ENCODE measurements at regions not wholly inside any gene's neighbourhood (a gene's known extent, or its start where the extent isn't known, plus 50 kb on each side); places are given as distances from the start of the nearest gene placed in this dataset.

DNA sequence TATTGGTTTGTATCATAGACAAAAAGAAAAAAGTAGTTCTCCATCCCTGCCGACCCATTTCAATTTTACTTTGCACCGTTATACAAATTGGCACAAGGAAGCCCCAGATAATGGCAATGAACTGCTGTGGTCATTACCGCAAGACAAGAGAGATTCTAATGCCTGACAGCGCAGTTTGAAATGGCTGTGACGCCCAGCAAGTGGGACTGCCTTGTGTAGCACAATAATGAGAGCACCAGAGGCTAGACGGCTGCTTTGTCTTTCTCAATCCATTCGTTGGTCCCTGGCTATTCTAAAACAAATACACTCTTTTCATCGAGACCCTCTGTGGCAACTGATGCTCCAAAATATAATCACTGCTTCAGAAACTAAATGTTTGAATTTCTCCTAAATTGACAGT is 192.4 kb upstream of the NEIL3 start:
- no peak for DNase-seq

DNA sequence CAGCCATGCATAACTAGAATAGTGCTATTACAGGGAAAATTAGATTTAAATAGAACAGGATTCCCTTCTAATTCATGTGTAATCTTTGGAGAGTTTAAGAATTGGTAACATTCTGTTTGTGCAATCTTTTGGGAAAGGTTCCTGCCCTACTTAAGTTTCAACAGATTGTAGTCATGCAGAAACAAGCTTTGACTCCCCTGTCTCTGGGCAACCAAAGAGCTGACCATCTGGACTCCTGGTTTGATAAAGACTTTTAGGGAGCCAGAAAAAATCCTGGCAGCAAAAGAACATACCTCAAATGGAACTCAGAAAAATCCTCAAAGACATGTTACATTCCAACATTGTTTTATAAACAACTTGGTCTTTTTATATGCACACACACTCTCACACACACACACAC is 191.1 kb upstream of the NEIL3 start:
- no peak for DNase-seq

DNA sequence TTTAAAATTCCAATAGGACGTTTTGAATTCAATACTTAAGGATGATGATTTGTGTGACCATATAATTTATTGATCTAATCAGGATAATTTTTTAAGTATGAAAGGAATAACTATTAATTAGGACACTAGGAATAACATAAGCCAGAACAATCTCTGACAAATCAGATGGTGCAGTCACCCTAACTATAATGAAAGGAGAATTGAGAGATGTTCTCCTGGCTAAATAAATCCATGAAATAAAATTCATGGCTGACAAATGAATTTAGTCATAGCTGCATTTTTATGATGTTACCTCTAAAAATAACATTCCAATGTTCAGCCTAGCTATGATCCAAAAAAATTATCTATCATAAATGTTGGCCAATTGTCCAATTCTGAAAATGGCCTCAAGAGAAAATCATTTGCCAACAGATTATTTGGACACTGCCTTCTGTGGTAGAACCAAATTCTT is 190.6 kb upstream of the NEIL3 start:
- DNase-seq, result no peak

DNA sequence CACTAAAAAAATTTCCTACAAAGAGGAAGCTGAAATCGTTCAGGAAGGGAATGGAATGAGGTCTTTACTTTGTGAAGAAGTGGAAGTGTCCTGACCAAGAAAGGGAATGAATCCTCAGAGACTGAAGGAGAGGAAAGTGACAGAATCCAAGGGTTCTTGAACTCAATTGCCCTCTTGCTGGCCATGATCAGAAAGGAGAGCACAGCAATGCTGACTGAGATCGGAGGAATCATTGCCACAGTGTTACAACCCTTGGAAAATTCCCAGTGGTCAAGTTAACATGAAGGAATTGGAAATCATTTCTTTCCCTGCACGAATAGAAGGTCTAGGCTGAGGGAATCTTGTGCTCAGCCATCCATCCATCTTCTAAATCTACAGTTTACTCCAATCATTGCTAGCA is 190.0 kb upstream of the NEIL3 start:
- no peak for DNase-seq

DNA sequence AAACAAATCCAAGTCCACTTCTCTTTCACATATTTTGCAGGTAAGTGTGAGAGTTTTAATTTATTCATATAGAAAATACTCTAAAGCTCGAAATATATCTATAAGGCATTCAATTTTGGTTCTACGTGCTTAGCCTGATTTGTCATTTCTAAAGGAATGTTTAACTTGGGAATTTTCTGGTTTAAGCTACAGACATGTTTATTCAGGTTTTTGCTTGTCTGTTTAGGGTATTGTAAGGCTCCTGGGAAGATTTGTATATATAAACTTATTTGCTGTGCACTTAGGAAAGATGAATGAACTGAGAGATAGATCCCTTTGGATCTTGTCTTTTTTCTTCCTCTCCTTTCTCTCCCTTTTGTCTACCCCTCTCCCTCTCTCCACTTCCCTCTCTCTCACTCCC is 185.9 kb upstream of the NEIL3 start:
- no peak for DNase-seq

DNA sequence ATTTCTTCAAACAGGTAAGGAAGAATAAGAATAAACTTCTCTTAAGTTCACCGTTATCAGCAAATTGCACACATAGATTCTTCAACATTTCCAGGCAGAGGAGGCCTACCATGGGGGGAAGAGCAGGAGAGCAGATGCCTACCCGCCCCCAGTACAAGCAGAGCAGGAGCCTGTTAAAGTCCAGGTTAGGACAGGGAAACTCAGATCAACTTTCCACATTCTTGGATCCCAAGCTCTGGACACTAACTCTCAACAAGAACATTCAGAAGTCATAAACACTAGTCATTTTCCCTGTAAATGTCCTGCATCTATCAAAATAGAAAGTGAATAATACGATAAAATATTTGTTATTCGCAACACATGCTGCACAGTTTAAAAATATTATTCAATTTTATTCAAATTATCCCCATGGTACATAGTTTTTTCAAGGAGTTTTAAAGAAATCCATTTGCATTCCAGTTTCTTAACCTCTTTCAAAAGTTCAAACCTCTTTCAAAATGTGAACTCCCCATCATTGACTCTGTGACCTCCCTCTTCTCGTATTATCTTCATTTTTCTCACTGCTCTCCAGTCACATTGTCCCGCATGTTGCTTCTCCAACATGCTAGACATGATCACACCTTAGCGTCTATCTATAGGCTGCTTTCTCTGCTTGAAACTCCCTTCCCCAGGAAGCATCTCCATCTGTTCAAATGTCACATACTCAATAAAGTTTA is 185.2 kb upstream of the NEIL3 start:
- no peak for DNase-seq

DNA sequence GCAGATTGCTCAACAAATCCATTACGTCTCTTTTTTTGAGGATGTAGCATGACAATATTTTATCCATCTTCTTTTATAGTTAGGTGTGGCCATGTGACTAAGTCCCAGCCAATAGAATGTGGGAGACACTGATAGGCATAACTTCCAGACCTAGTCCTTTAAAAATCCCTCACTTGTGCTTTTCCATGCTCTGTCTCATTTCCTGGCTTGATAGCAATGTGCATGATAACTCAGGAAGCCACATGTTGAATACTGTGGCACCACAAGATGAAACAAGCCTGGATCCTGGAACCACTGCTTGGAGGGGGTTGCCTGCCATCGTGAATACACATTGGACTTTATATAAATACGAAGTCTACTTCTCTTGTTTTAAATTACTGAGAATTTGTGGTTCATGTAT is 184.0 kb upstream of the NEIL3 start:
- no peak for DNase-seq

DNA sequence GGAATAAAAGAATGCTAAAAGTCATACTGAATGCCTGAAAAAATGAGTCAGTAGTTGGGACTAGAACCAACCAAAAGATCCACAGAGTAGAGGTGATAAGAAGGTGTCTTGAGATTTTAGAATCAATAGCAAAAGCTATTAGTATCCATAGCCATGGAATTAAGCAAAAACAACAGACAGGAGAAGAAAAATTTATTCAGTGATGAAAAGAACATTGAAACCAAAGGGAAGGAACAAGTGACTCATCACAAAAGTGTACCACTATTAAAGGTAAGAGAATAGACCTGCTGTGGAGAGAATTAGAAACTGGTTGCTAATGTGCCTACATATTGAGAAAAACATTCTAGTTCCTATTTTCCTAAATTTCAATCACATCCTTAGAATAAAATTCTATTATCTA is 182.0 kb upstream of the NEIL3 start:
- DNase-seq, result no peak

DNA sequence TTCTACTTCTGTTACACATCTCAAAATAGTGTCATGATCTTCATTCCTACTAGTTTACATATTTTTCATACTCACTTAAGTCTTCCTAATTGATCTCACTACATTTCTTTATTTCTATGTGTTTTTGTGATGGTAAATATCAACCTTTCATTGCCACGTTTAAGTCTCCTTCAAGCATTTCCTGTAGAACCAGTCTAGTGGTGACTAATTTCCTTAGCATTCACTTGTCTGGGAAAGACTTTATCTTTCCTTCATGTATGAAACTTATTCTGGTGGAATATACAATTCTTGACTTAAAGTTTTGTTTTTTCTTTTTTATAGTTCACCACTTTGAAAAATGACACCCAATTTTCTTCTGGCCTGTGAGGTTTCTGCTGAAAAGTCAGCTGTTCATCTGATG is 181.4 kb upstream of the NEIL3 start:
- DNase-seq, result no peak

DNA sequence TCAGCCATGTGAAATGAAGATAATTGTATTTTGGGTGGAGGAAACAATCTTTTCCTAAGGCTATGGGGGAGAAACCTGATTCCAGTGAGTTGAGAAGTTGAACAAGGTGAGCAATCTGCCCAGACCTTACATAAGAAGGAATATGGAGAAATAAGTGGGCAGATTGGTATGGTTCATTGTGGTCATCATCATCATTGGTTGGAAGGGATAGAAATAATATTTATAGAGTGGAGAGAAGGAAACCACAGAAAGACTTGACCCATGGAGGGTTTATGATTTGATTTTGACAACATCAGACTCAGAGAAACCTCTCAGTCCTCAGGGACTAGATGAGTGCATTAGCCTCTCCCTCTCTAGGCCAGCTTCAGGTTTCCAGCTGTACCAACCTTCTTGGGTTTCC is 177.9 kb upstream of the NEIL3 start:
- DNase-seq, result no peak

DNA sequence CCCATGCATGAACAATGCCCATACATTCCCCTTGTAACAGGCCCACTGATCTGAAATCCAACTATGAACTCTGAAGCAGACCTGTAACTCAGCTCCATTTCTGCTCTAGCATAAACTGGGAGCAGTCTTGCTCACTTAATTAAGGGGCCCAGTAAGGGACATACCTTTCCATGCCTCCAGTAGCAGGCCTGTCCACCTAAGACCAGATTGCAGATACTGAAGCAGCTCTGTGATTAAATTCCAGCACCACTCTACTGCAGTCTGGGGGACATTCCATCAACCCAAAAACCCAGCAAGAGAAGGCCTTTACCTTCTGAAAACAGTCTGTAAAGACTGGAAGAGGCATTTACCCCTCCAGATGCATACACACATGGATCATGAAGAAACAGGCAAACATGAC is 162.0 kb upstream of the NEIL3 start:
- no peak for DNase-seq

DNA sequence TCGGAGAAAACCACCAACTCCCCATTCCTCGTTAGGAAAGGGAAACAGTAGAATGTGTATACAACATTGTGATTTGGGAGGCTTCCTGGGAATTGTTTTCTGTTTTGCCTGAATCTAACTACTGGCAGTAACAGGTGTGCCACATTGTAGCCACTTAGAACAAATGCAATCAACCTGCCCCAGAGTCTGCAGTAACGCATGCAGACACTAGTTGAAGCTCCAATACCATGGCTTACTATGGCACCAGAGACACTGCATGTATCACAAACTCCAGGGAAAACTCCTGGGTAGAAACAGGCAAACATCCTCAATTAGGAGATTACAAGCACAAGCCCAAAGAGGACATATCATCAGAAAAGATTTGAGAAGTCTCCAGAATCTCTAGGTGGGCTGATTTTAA is 154.2 kb upstream of the NEIL3 start:
- no peak for DNase-seq

DNA sequence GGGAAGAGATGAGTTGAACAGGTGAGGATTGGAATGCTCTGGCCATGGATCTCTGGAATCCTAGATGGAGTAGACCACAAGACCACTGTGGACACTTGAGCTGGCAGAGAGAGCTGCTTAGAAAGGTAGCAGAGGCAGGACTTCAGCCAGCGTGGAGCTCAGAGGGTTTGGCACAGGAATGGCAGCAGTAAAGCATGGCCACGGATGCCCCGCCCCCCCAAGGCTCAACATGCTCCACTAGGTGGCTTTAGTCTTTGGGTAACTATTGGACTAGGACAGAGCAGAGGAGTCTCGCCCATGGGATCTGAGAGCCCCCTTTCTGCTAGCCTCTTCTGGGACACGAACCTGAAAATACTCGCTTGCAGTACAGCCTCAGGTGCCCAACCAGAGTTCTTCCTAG is 150.1 kb upstream of the NEIL3 start:
- no peak for DNase-seq

DNA sequence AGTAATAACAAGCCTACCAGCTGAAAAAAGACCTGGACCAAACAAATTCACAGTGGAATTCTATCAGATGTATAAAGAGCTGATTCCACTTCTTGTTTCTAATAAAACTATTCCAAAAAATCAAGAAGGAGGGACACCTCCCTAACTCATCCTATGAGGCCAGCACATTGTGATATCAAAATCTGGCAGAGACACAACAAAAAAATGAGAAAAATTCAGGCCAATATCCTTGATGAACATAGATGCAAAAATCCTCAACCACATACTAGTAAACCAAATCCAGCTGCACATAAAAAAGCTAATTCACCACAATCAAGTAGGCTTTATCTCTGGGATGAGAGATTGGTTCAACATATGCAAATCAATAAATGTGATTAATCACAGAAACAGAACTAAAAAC is 147.9 kb upstream of the NEIL3 start:
- no peak for DNase-seq

DNA sequence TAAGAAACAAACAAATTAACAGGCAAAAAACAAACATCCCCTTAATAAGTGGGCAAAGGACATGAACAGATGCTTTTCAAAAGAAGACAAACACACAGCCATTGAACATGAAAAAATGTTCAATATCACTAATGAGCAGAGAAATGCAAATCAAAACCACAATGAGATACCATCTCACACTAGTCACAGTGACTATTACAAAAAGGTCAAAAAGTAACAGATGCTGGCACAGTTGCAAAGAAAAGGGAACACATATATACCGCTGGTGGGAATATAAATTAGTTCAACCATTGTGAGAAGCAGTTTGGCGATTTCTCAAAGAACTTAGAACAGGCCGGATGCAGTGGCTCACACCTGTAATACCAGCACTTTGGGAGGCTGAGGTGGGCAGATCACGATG is 146.1 kb upstream of the NEIL3 start:
- DNase-seq, result no peak

DNA sequence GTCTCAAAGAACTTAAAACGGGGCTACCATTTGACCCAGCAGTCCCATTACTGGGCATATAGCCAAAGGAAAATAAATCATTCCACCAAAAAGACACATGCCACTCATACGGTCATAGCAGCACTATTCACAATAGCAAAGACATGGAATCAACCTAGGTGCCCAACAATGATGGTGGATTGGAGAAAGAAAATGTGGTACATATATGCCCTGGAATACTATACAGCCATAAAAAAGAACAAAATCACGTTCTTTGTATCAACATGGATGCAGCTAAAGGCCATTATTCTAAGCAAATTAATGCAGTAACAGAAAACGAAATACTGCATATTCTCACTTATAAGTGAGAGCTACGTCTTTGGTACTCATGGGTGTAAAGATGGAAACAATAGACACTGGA is 138.1 kb upstream of the NEIL3 start:
- no peak for DNase-seq

DNA sequence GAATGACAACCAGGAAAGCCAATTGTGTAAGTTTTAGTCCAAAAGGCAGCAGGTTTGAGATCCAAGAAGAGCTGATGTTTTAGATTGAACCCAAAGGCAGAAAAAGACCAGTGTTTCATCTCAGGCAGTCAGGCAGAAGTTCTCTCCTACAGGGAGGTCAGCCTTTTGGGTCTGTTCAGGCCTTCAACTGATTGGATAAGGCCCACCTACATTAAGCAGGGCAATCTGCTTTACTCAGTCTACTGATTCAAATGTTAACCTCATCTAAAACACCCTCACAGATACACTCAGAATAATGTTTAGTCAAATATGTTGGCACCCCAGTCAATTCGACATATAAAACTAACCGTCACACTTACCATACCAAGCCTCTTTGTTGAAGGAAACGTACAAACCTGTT is 134.2 kb upstream of the NEIL3 start:
- DNase-seq, result no peak

DNA sequence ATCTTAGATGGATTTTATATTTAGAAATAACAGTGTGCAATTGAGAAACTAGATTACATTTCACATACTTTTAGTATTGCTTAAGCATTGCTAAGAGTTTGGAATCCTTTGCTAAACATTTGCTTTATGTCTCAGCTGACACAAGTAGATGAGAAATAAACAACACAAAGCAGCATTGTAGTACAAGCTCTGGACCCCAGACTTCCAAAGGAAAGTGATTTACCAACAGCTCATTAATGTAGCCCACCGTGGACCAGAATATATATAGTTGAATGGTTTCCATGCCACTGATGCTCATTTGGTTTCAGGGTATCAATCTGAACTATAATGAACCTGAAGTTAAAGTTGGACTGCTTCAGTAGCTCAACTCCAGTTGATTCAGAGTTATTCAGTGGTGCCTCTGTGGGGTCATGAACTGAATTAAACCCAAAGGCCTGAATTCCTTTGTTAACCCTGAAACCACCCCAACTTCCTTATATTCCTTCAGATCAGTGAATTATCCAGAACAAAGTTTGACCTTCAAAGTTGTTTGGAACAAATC is 132.1 kb upstream of the NEIL3 start:
- DNase-seq, result no peak

DNA sequence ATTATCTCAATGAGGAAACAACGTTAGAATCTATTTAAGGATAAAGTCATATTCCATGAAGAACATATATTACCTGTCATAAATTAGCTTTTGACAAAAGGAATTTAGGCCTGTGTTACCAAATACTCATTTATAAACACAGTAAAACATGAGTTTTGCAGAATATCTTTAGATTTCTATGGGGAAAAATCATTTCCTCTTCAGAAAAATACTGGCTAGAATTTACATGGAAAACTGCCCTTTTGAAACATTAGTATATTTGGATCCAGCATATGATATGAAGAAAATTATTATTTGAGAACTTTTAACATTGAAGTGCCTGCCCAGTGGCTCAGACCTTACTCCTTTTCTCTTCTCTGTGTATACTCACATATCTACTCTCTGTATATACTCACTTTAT is 131.4 kb upstream of the NEIL3 start:
- no peak for DNase-seq

DNA sequence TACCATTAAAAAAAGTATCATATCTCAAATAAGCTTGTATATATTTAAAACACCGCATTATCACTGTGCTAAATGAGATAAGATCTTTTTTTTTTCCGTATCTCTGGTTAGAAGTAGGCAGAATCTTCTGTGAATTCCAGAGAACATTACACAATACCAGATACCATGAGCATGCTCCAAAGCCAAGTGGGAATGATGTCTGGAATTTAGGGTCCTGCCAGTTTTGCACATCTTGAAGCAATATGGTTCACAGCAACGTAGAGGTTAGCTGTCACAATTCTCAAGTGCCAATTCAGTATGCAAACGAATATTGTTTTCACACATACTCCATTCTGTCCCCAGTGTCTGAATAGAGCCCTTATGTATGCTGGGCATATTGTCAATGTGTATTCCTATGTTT is 127.5 kb upstream of the NEIL3 start:
- DNase-seq, result no peak

DNA sequence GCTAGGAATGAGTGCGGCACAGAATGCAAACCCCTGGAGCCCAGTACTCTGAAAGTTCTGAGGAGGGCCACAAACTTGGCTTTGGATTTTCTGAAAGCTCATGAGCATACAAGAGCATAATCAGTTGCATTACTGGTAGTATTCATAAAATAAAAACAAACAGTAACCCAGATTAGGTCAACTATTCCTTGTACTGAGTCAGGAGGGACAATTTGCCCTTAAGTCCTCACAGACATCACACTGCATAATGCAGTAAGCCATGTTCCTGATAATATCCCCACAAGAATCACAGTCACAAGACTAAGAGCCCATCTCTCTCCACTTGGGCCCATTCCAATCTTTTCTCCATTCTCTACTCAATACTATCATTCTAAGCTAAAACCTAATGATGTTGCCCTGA is 126.9 kb upstream of the NEIL3 start:
- DNase-seq, result no peak

DNA sequence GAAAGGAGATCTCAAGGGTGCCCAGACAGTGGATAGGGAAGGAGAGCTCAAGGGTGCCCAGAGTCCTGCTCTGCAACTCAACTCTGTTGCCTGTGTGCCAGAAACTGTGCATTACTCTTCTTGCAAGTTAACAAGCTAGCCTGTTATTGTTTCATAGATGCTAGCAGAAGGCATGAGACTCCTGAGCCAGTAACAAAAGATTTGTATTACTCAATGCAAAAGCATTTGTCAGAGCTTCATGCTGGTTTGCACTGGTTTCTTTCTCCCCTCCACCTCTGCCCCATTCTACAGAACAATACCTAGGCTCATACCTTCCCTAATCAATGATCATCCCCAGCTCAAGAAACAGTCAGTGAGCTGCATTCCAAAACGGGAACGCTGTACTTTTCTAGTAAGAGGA is 124.5 kb upstream of the NEIL3 start:
- no peak for DNase-seq

DNA sequence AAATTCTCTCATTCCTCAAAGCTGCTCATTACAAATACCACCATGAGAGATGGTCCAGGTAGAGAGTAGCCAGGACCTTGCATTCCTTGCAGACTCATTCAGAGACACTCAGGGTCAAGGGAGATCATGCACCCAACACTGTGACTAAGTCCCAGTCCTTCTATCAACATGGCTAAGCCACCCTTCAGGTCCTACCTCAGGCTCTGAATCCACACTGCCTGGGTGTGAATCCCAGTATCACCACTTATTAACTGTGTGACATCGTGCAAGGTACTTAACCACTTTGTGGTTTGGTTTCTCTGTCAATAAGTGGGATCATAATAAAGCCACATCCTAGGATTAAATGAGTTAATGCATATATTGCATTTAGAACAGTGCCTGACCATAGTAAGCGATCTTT is 124.1 kb upstream of the NEIL3 start:
- no peak for DNase-seq

DNA sequence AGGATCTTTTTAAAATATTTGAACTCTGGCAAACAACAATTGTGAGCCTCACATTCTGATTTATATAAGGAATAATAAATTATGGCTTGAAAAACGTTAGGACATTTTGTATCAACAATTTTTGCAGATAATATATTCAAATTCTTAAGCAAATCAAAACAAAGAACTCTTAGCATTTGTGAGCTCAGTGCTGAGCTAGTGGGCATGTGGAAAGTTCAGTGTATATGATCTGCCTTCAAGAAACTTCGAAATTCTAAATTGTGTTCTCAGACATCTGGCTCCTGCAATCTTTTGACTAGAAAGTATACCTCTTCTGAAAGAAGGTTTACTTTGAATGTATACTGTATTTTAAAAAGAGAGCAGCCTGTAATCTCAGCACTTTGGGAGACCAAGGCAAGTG is 122.3 kb upstream of the NEIL3 start:
- no peak for DNase-seq

DNA sequence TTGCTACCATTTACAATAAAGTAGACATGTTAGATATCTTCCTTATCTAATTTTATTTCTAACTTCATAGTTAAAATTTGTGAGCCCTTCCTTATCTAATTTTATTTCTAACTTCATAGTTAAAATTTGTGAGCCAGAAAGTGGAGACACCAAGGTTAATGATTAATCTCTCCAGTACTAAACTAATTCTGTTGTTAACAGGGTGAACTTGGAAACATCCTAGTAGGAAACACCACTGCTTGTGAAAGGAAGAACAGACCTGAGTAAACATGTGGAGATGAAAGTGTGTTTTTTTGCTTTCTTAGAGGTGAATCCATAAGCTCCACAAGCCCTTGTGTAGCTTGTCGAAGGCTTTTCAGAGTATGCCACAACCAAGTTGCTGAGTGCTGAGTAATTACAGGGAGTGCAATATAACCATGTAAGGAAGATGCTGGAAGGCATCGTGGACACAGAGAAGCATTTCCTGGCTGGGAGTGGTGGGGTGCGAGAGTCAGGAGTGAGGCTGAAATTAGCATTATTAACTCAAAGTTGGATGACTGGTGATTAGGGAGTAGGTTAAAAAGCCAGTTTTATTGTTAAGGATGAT is 118.6 kb upstream of the NEIL3 start:
- DNase-seq, result no peak

Measured in NK-92 treated with Interleukin-12 subunit alpha and Interleukin-12 subunit beta, amount 100 ng/mL, for 24 hours (cell line).